Right lobe of liver (tissue), 4 donors: ENCODE measurements at regions not wholly inside any gene's neighbourhood (a gene's known extent, or its start where the extent isn't known, plus 50 kb on each side); places are given as distances from the start of the nearest gene placed in this dataset.

Source experiments
- POLR2A ChIP-seq: fragments of 450-650 bp; IDR thresholded peaks from one replicate; pipeline ENCODE4 v1.6.1; 2017; ENCODE audit warnings: antibody characterized with exemption, mild to moderate bottlenecking
- TF ChIP-seq, protein P1 (sequence below), 4 donors: fragments of 200-600 bp in 3 of 4; fragments of 450-650 bp in 1 of 4; IDR thresholded peaks; one replicate each; pipeline versions ENCODE4 v1.5.1 to v1.8.0; 2016 to 2022; ENCODE audit warnings: antibody characterized with exemption in 4 of 4, mild to moderate bottlenecking in 2 of 4
- donor health status: DM: no; HTN: no; CAD: no.
- donor health status: DM: no; HTN: no; CAD: no.
- donor health status: DM: no; HTN: yes; CAD: no.

DNA sequence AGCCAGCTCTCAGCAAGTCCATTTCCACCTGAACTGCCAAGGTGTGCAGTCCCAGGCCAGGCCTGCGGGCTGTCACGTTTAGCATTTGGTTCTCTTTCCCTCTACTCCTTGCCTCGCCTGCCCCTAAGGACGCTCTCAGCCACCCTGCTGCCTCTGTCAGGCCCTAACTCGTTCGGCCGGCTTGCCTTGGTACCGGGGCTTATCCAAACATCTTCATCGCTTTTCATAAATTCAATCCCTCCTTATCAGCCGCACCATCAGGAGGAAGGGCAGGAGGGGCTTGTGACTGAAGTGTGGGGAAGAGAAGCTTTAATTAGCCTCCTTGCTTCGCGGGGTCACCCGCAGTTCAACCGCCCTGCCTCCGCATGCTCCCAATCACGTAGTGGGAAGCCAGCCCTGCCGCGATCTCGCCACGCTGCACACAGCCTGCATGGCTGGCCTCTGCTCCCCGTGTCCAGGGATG is 231.1 kb downstream of the SOX9 start:
- TF ChIP-seq, protein P1, sequence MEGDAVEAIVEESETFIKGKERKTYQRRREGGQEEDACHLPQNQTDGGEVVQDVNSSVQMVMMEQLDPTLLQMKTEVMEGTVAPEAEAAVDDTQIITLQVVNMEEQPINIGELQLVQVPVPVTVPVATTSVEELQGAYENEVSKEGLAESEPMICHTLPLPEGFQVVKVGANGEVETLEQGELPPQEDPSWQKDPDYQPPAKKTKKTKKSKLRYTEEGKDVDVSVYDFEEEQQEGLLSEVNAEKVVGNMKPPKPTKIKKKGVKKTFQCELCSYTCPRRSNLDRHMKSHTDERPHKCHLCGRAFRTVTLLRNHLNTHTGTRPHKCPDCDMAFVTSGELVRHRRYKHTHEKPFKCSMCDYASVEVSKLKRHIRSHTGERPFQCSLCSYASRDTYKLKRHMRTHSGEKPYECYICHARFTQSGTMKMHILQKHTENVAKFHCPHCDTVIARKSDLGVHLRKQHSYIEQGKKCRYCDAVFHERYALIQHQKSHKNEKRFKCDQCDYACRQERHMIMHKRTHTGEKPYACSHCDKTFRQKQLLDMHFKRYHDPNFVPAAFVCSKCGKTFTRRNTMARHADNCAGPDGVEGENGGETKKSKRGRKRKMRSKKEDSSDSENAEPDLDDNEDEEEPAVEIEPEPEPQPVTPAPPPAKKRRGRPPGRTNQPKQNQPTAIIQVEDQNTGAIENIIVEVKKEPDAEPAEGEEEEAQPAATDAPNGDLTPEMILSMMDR (IDR thresholded peaks at IDR 0.05): no peak
- no peak for TF ChIP-seq POLR2A
